HEK293T (cell line): ENCODE measurements at regions not wholly inside any gene's neighbourhood (a gene's known extent, or its start where the extent isn't known, plus 50 kb on each side); places are given as distances from the start of the nearest gene placed in this dataset.

ENCODE experiments used
- SP1 ChIP-seq: fragments of 450-650 bp; IDR thresholded peaks from 2 replicates; pipeline ENCODE4 v1.6.1; 2017
- SUZ12 ChIP-seq: fragments of 450-650 bp; IDR thresholded peaks from 2 replicates; pipeline ENCODE4 v1.6.1; 2016; ENCODE audit warnings: mild to moderate bottlenecking

- TF ChIP-seq SUZ12 (no peak), SP1 (no peak)
Observed at GRCh38 chr6:125477156-125477555, 175.4 kb upstream of the HDDC2 start.
